Sigmoid colon (tissue), 3 donors: ENCODE measurements at regions not wholly inside any gene's neighbourhood (a gene's known extent, or its start where the extent isn't known, plus 50 kb on each side); places are given as distances from the start of the nearest gene placed in this dataset.

ENCODE experiments used
- POLR2A ChIP-seq, 2 donors: fragments of 450-650 bp; IDR thresholded peaks; one replicate each; pipeline ENCODE4 v1.6.1; 2016; ENCODE audit warnings: antibody characterized with exemption in 2 of 2, mild to moderate bottlenecking in 2 of 2, moderate library complexity in 2 of 2
- TF ChIP-seq, protein P1 (sequence below), 4 experiments: fragments of 450-650 bp in 3 of 4; fragments of 200-600 bp in 1 of 4; IDR thresholded peaks; one replicate each; pipeline ENCODE4 v1.5.1; 2016 to 2019; ENCODE audit warnings: antibody characterized with exemption in 4 of 4, mild to moderate bottlenecking in 3 of 4, moderate library complexity in 2 of 4

DNA sequence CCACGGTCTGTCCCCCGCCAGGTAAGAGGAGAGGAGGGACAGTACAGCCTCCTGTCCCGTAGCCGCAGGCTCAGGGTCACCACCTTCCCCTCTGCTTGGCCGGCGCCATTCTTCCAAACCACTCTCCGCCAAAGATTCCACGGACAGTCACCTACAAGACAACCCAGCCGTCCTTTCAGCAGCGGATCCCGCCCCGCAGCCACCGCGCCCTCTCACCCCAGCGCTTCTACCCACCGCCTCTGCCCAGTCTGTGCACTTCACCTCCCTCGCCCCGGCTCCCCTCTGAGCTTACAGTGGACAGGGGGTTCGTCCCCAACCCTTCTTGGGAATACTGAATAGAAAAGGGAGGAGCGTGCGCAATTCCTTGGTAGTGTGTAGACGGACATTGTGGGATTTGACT lies 319.6 kb downstream of the FAM72C start:
- no peak for TF ChIP-seq POLR2A (IDR thresholded peaks at IDR 0.05)
- TF ChIP-seq, protein P1, sequence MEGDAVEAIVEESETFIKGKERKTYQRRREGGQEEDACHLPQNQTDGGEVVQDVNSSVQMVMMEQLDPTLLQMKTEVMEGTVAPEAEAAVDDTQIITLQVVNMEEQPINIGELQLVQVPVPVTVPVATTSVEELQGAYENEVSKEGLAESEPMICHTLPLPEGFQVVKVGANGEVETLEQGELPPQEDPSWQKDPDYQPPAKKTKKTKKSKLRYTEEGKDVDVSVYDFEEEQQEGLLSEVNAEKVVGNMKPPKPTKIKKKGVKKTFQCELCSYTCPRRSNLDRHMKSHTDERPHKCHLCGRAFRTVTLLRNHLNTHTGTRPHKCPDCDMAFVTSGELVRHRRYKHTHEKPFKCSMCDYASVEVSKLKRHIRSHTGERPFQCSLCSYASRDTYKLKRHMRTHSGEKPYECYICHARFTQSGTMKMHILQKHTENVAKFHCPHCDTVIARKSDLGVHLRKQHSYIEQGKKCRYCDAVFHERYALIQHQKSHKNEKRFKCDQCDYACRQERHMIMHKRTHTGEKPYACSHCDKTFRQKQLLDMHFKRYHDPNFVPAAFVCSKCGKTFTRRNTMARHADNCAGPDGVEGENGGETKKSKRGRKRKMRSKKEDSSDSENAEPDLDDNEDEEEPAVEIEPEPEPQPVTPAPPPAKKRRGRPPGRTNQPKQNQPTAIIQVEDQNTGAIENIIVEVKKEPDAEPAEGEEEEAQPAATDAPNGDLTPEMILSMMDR (IDR thresholded peaks at IDR 0.05), result no peak
